ENCODE measurements at regions not wholly inside any gene's neighbourhood (a gene's known extent, or its start where the extent isn't known, plus 50 kb on each side); places are given as distances from the start of the nearest gene placed in this dataset.

DNA sequence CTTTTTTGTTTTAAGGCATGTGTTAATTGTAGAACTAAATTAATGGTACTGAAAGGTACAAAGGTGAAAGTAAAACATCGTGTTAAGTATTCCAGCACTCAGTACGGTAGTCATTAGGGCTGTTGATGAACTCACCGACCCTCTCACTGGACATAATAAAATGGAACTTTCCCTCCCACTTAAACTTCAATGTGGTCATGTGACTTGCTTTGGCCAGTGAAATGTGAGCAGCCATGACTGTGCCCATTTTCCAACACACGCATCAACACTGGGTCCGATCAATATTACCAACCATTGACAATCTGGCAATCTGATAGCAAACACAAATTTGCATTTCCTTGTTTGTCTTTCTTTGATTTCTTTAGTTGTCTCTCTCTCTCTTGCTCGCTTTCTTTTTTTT, 125.1 kb downstream of the SPP2 start:
- Mint-ChIP-seq H3K4me1 (peaks cover 4% of the 10 kb centered on the region; the same call in 2 of the 3 replicates), H3K27ac (no peak overlapping the region), H3K36me3 (ENCODE audit: low read depth) (no peaks in the 10 kb centered on the region), H3K9me3 (no peaks in the 10 kb centered on the region), H3K27me3 (ENCODE audit: insufficient read depth, low read depth, poor library complexity) (no peaks in the 10 kb centered on the region), H3K4me3 (no peak overlapping the region)
- no peak overlapping the region for H3K27ac ChIP-seq (ENCODE audit: low read depth)
- H3K4me2 ChIP-seq, result no peak overlapping the region
- H3K4me1 ChIP-seq (ENCODE audit: insufficient read depth), result no peaks in the 10 kb centered on the region
- no peaks in the 10 kb centered on the region for H3F3A ChIP-seq (replicated peaks; ENCODE audit: low read depth)
- no peak overlapping the region; the same call in 1 of the 2 replicates for H2AFZ ChIP-seq
- no peaks in the 10 kb centered on the region for H3K27me3 ChIP-seq (ENCODE audit: insufficient read depth)
- no peak overlapping the region for H3K4me3 ChIP-seq
- no peaks in the 10 kb centered on the region for H3K36me3 ChIP-seq (ENCODE audit: insufficient read depth)
- DNase-seq (ENCODE audit: low spot score) (no peak), ATAC-seq (no peak)
- no peaks in the 10 kb centered on the region for H3K79me2 ChIP-seq (replicated peaks; ENCODE audit: insufficient read depth)
- H3K9me2 ChIP-seq (ENCODE audit: insufficient read depth), result no peaks in the 10 kb centered on the region
- no peaks in the 10 kb centered on the region for H4K20me1 ChIP-seq (replicated peaks; ENCODE audit: insufficient read depth)
- no peak for TF ChIP-seq ZNF114 (CRISPR knock-in tag; IDR thresholded peaks at IDR 0.05)
- no peak for TF ChIP-seq EZH2 (IDR thresholded peaks at IDR 0.05; ENCODE audit: low read depth, unreplicated experiment)
- no peak for TF ChIP-seq ZNF331 (CRISPR knock-in tag; IDR thresholded peaks at IDR 0.05; ENCODE audit: low read depth)
- TF ChIP-seq STAT1 (IDR thresholded peaks at IDR 0.05; ENCODE audit: unreplicated experiment), result no peak
- no peak for TF ChIP-seq NANOG (IDR thresholded peaks at IDR 0.05; ENCODE audit: borderline replicate concordance)
- TF ChIP-seq, protein P1, sequence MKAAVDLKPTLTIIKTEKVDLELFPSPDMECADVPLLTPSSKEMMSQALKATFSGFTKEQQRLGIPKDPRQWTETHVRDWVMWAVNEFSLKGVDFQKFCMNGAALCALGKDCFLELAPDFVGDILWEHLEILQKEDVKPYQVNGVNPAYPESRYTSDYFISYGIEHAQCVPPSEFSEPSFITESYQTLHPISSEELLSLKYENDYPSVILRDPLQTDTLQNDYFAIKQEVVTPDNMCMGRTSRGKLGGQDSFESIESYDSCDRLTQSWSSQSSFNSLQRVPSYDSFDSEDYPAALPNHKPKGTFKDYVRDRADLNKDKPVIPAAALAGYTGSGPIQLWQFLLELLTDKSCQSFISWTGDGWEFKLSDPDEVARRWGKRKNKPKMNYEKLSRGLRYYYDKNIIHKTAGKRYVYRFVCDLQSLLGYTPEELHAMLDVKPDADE (IDR thresholded peaks at IDR 0.05), result no peak
- TF ChIP-seq CREB1 (CRISPR knock-in tag; IDR thresholded peaks at IDR 0.05; ENCODE audit: low read depth), result no peak

- no peaks in the 10 kb centered on the region for H4K20me1 ChIP-seq (replicated peaks; ENCODE audit: insufficient read depth)
- no peaks in the 10 kb centered on the region for H3K27me3 ChIP-seq (ENCODE audit: insufficient read depth)
- H2AFZ ChIP-seq, result no peak overlapping the region
- Mint-ChIP-seq H3K4me1 (peaks cover 4% of the 10 kb centered on the region; the same call in 2 of the 3 replicates), H3K4me3 (no peak overlapping the region), H3K9me3 (no peaks in the 10 kb centered on the region), H3K27me3 (ENCODE audit: insufficient read depth, low read depth, poor library complexity) (no peaks in the 10 kb centered on the region), H3K27ac (no peak overlapping the region), H3K36me3 (ENCODE audit: low read depth) (no peaks in the 10 kb centered on the region)
- no peak overlapping the region for H3K4me2 ChIP-seq
- DNase-seq (ENCODE audit: low spot score) (no peak), ATAC-seq (no peak)
- no peak overlapping the region for H3K4me3 ChIP-seq
- H3K36me3 ChIP-seq (ENCODE audit: insufficient read depth), result no peaks in the 10 kb centered on the region
- 0 out of 2 replicates have a peak, but pooled peaks cover 1% of the 10 kb centered on the region for H3K9me2 ChIP-seq (ENCODE audit: insufficient read depth)
- H3K4me1 ChIP-seq (ENCODE audit: insufficient read depth), result no peaks in the 10 kb centered on the region
- H3K79me2 ChIP-seq (replicated peaks; ENCODE audit: insufficient read depth), result no peaks in the 10 kb centered on the region
- H3K27ac ChIP-seq (ENCODE audit: low read depth), result no peak overlapping the region
- no peak for TF ChIP-seq ZNF114 (CRISPR knock-in tag; IDR thresholded peaks at IDR 0.05)
- H3F3A ChIP-seq (replicated peaks; ENCODE audit: low read depth), result no peaks in the 10 kb centered on the region
Measured at GRCh38 chr2:234174742-234175141, 124.2 kb downstream of the SPP2 start.

DNA sequence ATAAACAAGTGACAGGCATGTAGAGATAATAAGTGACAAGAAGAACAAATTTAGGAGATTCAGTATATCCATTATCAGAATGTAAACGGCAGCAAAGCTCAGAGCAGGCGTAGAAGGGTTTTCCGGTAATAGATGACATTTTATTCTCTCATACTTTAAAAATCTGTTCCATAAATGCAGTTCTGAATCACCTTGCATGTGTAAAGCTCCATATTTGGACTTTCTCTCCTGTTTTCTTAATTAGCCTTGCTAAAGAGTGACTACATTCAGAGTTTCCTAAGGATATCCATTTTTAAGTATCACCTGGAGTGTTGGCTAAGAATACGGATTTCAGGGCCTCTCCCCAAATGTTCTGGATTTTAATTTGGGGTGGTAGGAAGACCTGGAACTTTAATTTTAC, 122.0 kb downstream of the SPP2 start:
- no peak overlapping the region for H3K27ac ChIP-seq (ENCODE audit: low read depth)
- no peak overlapping the region for H3K4me2 ChIP-seq
- H3K4me3 ChIP-seq, result no peak overlapping the region
- Mint-ChIP-seq H3K9me3 (no peaks in the 10 kb centered on the region), H3K36me3 (ENCODE audit: low read depth) (no peaks in the 10 kb centered on the region), H3K4me1 (peaks cover 18% of the 10 kb centered on the region), H3K27ac (no peak overlapping the region), H3K4me3 (no peak overlapping the region), H3K27me3 (ENCODE audit: insufficient read depth, low read depth, poor library complexity) (no peaks in the 10 kb centered on the region)
- no peaks in the 10 kb centered on the region for H3F3A ChIP-seq (replicated peaks; ENCODE audit: low read depth)
- H3K27me3 ChIP-seq (ENCODE audit: insufficient read depth), result no peaks in the 10 kb centered on the region
- no peak for TF ChIP-seq CREB1 (CRISPR knock-in tag; IDR thresholded peaks at IDR 0.05; ENCODE audit: low read depth)
- no peaks in the 10 kb centered on the region for H3K36me3 ChIP-seq (ENCODE audit: insufficient read depth)
- H3K4me1 ChIP-seq (ENCODE audit: insufficient read depth), result peaks cover 18% of the 10 kb centered on the region
- no peaks in the 10 kb centered on the region for H4K20me1 ChIP-seq (replicated peaks; ENCODE audit: insufficient read depth)
- 0 out of 2 replicates have a peak, but pooled peaks cover 3% of the 10 kb centered on the region for H3K9me2 ChIP-seq (ENCODE audit: insufficient read depth)
- no peak overlapping the region for H2AFZ ChIP-seq
- DNase-seq (ENCODE audit: low spot score) (no peak), ATAC-seq (no peak)
- H3K79me2 ChIP-seq (replicated peaks; ENCODE audit: insufficient read depth), result no peaks in the 10 kb centered on the region
